ENCODE measurements at regions not wholly inside any gene's neighbourhood (a gene's known extent, or its start where the extent isn't known, plus 50 kb on each side); places are given as distances from the start of the nearest gene placed in this dataset.
"Not testable (repeated sequence)": the region's sequence is repeated elsewhere in the genome, so short reads cannot be mapped to it uniquely, and the experiment has no call there.

DNA sequence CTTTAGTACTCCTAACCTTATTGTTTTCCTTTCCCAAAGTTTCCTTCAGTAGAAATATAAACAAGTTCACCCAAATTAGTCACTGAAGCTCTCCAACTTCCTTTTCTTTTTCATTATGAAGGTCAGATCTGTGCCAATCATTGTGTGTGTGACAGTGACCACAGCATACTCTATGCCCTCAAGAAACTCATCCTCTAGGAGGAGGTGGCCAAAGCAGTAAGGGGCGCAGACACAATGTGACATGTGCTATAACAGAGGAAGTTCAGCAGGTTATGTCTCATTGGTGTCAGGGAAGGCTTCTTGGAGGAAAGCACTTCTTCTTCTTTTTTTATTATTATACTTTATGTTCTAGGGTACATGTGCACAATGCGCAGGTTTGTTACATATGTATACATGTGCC lies 60.0 kb upstream of the PSME4 start:
- no peak for DNase-seq

GRCh38 chr2:54030396-54030741 lies 59.6 kb upstream of the PSME4 start:
- DNase-seq = no peak

DNA sequence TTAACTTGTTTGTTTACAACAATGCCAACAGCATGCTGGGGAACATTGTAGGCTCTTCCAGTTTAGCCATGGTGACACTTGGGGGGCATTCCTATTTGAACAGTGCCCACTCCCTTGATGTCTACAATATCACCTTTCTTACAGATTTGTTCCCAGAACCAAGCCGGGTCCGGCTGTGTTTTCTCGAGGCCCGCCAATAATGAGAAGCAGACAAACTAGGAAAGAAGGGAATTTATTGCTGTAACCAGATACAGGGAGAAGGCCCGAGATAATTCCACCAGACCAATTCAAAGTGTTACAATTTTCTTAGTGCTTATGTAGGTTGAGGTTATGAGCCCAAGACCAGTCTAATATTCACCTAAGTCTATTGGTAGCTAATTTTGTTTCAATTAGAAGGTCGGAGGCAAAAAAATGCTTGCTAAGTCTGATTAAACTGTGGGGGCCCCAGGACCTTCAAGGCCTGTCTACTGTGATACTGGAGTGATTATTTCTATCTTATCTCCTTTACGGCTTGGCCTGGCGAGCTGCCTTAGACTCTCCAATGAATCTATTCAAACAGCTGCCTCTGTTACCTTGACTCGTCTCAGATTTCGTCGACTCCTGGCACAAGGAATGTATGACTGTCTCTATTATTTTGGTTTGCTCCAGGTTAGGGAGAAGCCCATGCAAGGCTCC lies 59.1 kb upstream of the PSME4 start:
- DNase-seq = no peak

- DNase-seq = not testable (repeated sequence)
These were observed 54.8 kb upstream of the PSME4 start for GRCh38 chr2:54025463-54026075.

GRCh38 chr2:54024576-54024975 lies 53.8 kb upstream of the PSME4 start:
- no peak for DNase-seq

GRCh38 chr2:54021702-54022101 lies 50.9 kb upstream of the PSME4 start:
- no peak for DNase-seq

GRCh38 chr2:54020793-54021414 lies 50.1 kb upstream of the PSME4 start:
- DNase-seq = no peak

All from CD4-positive, alpha-beta T cell treated with Interleukin-12 subunit alpha and Interleukin-12 subunit beta, for 1 hour (primary cell).